WTC11 (cell line): ENCODE measurements at regions not wholly inside any gene's neighbourhood (a gene's known extent, or its start where the extent isn't known, plus 50 kb on each side); places are given as distances from the start of the nearest gene placed in this dataset.

Source experiments
- ATAC-seq: fragments of 200-7000 bp; cut with Tn5 transposase; 2 replicates; pipeline ENCODE4 v1.10.0; 2021; ENCODE audit warnings: mild to moderate bottlenecking, moderate library complexity
- CTCF ChIA-PET: fragments of 300-600 bp; sonication (Branson Sonifier 250); formaldehyde crosslinking; loops from one replicate; lab custom pipeline; 2021; ENCODE audit warnings: antibody characterized with exemption; lab: Charles Lee
- POLR2A ChIA-PET: fragments of 350-600 bp; sonication (Branson Sonifier 250); formaldehyde crosslinking; loops from one replicate; lab custom pipeline; 2021; ENCODE audit warnings: antibody characterized with exemption; lab: Charles Lee
- DNase-seq: peaks from one replicate; pipeline ENCODE4 v3.0.0; 2021; ENCODE audit warnings: low spot score
- H3K27ac Mint-ChIP-seq: 2 replicates; pipeline ENCODE4 v1.8.0; 2021; ENCODE audit warnings: mixed read lengths
- H3K27me3 Mint-ChIP-seq: 2 replicates; pipeline ENCODE4 v1.8.0; 2021; ENCODE audit warnings: low read depth, mild to moderate bottlenecking, moderate library complexity, mixed read lengths
- H3K36me3 Mint-ChIP-seq: 2 replicates; pipeline ENCODE4 v1.8.0; 2021; ENCODE audit warnings: mixed read lengths
- H3K4me1 Mint-ChIP-seq: 2 replicates; pipeline ENCODE4 v1.8.0; 2022; ENCODE audit warnings: mixed read lengths
- H3K4me3 Mint-ChIP-seq: 2 replicates; pipeline ENCODE4 v1.8.0; 2021; ENCODE audit warnings: mild to moderate bottlenecking, moderate library complexity, mixed read lengths
- H3K9me3 Mint-ChIP-seq: 2 replicates; pipeline ENCODE4 v1.8.0; 2021; ENCODE audit warnings: mixed read lengths
- CBFB ChIP-seq: sonication (generic); formaldehyde crosslinking; IDR thresholded peaks from 2 replicates; pipeline ENCODE4 v1.8.1; 2022; ENCODE audit warnings: mild to moderate bottlenecking, low read depth, missing genetic modification reagents
- CREB1 ChIP-seq: sonication (generic); formaldehyde crosslinking; IDR thresholded peaks from 2 replicates; pipeline ENCODE4 v1.8.0; 2023; ENCODE audit warnings: mild to moderate bottlenecking, missing genetic modification reagents
- ERG ChIP-seq: fragments of 250-450 bp; sonication (Bioruptor Pico); IDR thresholded peaks from 2 replicates; pipeline ENCODE4 v1.8.0; 2021; ENCODE audit warnings: mild to moderate bottlenecking
- ETV6 ChIP-seq: sonication (generic); formaldehyde crosslinking; IDR thresholded peaks from 2 replicates; pipeline ENCODE4 v1.8.1; 2022; ENCODE audit warnings: mild to moderate bottlenecking, missing genetic modification reagents
- FOXK1 ChIP-seq: sonication (generic); formaldehyde crosslinking; IDR thresholded peaks from 2 replicates; pipeline ENCODE4 v1.8.0; 2022; ENCODE audit warnings: mild to moderate bottlenecking, moderate library complexity, missing genetic modification reagents
- IRF1 ChIP-seq: sonication (generic); formaldehyde crosslinking; IDR thresholded peaks from 2 replicates; pipeline ENCODE4 v1.8.0; 2023; ENCODE audit warnings: missing genetic modification reagents
- NFYB ChIP-seq: sonication (generic); formaldehyde crosslinking; conservative IDR thresholded peaks from 2 replicates; pipeline ENCODE4 v1.8.0; 2022; ENCODE audit warnings: low read depth, missing genetic modification reagents
- NR3C1 ChIP-seq: sonication (generic); formaldehyde crosslinking; conservative IDR thresholded peaks from 2 replicates; pipeline ENCODE4 v1.8.1; 2023; ENCODE audit warnings: low read depth, mild to moderate bottlenecking, missing genetic modification reagents
- RORB ChIP-seq: fragments of 250-450 bp; sonication (Bioruptor Pico); IDR thresholded peaks from 2 replicates; pipeline ENCODE4 v1.9.0; 2021; ENCODE audit warnings: mild to moderate bottlenecking
- SMAD3 ChIP-seq: sonication (generic); formaldehyde crosslinking; IDR thresholded peaks from 2 replicates; pipeline ENCODE4 v1.8.0; 2022; ENCODE audit warnings: missing genetic modification reagents, mild to moderate bottlenecking, borderline replicate concordance
- STAT6 ChIP-seq: sonication (generic); formaldehyde crosslinking; conservative IDR thresholded peaks from 2 replicates; pipeline ENCODE4 v1.8.1; 2023; ENCODE audit warnings: mild to moderate bottlenecking, low read depth, missing genetic modification reagents, moderate library complexity
- TP53 ChIP-seq: sonication (generic); formaldehyde crosslinking; IDR thresholded peaks from 2 replicates; pipeline ENCODE4 v1.8.1; 2023; ENCODE audit warnings: mild to moderate bottlenecking, missing genetic modification reagents
- ZNF281 ChIP-seq: sonication (generic); formaldehyde crosslinking; IDR thresholded peaks from 2 replicates; pipeline ENCODE4 v1.8.0; 2023; ENCODE audit warnings: mild to moderate bottlenecking, missing genetic modification reagents
- ZNF396 ChIP-seq: fragments of 250-450 bp; sonication (Bioruptor Pico); IDR thresholded peaks from 2 replicates; pipeline ENCODE4 v1.8.0; 2021; ENCODE audit warnings: mild to moderate bottlenecking, moderate library complexity, borderline replicate concordance
- ZNF416 ChIP-seq: fragments of 250-450 bp; sonication (Bioruptor Pico); IDR thresholded peaks from 2 replicates; pipeline ENCODE4 v1.9.0; 2021; ENCODE audit warnings: mild to moderate bottlenecking, inconsistent platforms
- ZNF423 ChIP-seq: fragments of 250-450 bp; sonication (Bioruptor Pico); IDR thresholded peaks from 2 replicates; pipeline ENCODE4 v2.1.2; 2022; ENCODE audit warnings: mild to moderate bottlenecking, moderate library complexity

- no peaks in the 10 kb centered on the region for H3K36me3 Mint-ChIP-seq
- no peaks in the 10 kb centered on the region for H3K27me3 Mint-ChIP-seq
- peaks cover 8% of the 10 kb centered on the region; the same call in 1 of the 2 replicates for H3K4me1 Mint-ChIP-seq
- ChIA-PET CTCF (no interaction called here), POLR2A (no interaction called here)
- no peak overlapping the region for H3K27ac Mint-ChIP-seq
- H3K4me3 Mint-ChIP-seq: no peak overlapping the region
- no peak for ATAC-seq
- TF ChIP-seq ZNF416 (CRISPR knock-in tag) (no peak), RORB (CRISPR knock-in tag) (no peak), NFYB (no peak), CBFB (CRISPR knock-in tag) (no peak)
- no peak for DNase-seq
- H3K9me3 Mint-ChIP-seq: no peaks in the 10 kb centered on the region
These were observed 906.3 kb downstream of the ZPLD1 start for GRCh38 chr3:103341078-103341606.

GRCh38 chr3:103342205-103342731 is 907.5 kb downstream of the ZPLD1 start:
- peaks cover 6% of the 10 kb centered on the region; the same call in 1 of the 2 replicates for H3K4me1 Mint-ChIP-seq
- H3K4me3 Mint-ChIP-seq: no peak overlapping the region
- DNase-seq (no peak), ATAC-seq (no peak)
- CTCF ChIA-PET: no interaction called here
- no peaks in the 10 kb centered on the region for H3K27me3 Mint-ChIP-seq
- TF ChIP-seq ZNF396 (CRISPR knock-in tag): no peak
- TF ChIP-seq ZNF423 (CRISPR knock-in tag): no peak
- no peaks in the 10 kb centered on the region for H3K36me3 Mint-ChIP-seq
- H3K9me3 Mint-ChIP-seq: no peaks in the 10 kb centered on the region
- H3K27ac Mint-ChIP-seq: no peak overlapping the region
- POLR2A ChIA-PET: interaction anchor here (0.6 kb wide), 1 partner anchor 100 kb away, joined by 3 read pairs; no protein-coding TSS in a partner anchor

- no peak overlapping the region for H3K27ac Mint-ChIP-seq
- no peaks in the 10 kb centered on the region for H3K9me3 Mint-ChIP-seq
- no peaks in the 10 kb centered on the region for H3K36me3 Mint-ChIP-seq
- ChIA-PET POLR2A (no interaction called here), CTCF (no interaction called here)
- H3K27me3 Mint-ChIP-seq: no peaks in the 10 kb centered on the region
- peaks cover 1% of the 10 kb centered on the region; the same call in 1 of the 2 replicates for H3K4me1 Mint-ChIP-seq
- TF ChIP-seq STAT6 (CRISPR knock-in tag) (no peak), NR3C1 (no peak)
- no peak for DNase-seq
- ATAC-seq: no peak
- no peak overlapping the region for H3K4me3 Mint-ChIP-seq
These were observed 914.9 kb downstream of the ZPLD1 start for GRCh38 chr3:103349760-103350159.

- no peaks in the 10 kb centered on the region for H3K27me3 Mint-ChIP-seq
- ATAC-seq: no peak
- POLR2A ChIA-PET: no interaction called here
These were observed 930.7 kb downstream of the ZPLD1 start for GRCh38 chr3:103365467-103365866.

GRCh38 chr3:103367481-103367880 is 932.7 kb downstream of the ZPLD1 start:
- Mint-ChIP-seq H3K9me3 (no peaks in the 10 kb centered on the region), H3K27ac (no peak overlapping the region), H3K4me3 (no peak overlapping the region), H3K36me3 (no peaks in the 10 kb centered on the region), H3K27me3 (no peaks in the 10 kb centered on the region), H3K4me1 (no peaks in the 10 kb centered on the region)
- ATAC-seq (no peak), DNase-seq (no peak)
- ChIA-PET CTCF (no interaction called here), POLR2A (no interaction called here)
- TF ChIP-seq FOXK1 (CRISPR knock-in tag): no peak
- no peak for TF ChIP-seq TP53 (CRISPR knock-in tag)
- no peak for TF ChIP-seq ZNF416 (CRISPR knock-in tag)
- TF ChIP-seq CREB1: no peak
- TF ChIP-seq SMAD3 (CRISPR knock-in tag): no peak
- no peak for TF ChIP-seq IRF1 (CRISPR knock-in tag)
- TF ChIP-seq ZNF281 (CRISPR knock-in tag): no peak

More at GRCh38 chr3:103365467-103365866, 930.7 kb downstream of the ZPLD1 start:
- Mint-ChIP-seq H3K4me3 (no peak overlapping the region), H3K36me3 (no peaks in the 10 kb centered on the region), H3K27ac (no peak overlapping the region), H3K9me3 (no peaks in the 10 kb centered on the region), H3K4me1 (0 out of 2 replicates have a peak, but pooled peaks cover 3% of the 10 kb centered on the region)
- no peak for TF ChIP-seq ETV6
- no peak for TF ChIP-seq ERG (CRISPR knock-in tag)
- CTCF ChIA-PET: no interaction called here
- DNase-seq: no peak
